ENCODE measurements at regions not wholly inside any gene's neighbourhood (a gene's known extent, or its start where the extent isn't known, plus 50 kb on each side); places are given as distances from the start of the nearest gene placed in this dataset.

DNA sequence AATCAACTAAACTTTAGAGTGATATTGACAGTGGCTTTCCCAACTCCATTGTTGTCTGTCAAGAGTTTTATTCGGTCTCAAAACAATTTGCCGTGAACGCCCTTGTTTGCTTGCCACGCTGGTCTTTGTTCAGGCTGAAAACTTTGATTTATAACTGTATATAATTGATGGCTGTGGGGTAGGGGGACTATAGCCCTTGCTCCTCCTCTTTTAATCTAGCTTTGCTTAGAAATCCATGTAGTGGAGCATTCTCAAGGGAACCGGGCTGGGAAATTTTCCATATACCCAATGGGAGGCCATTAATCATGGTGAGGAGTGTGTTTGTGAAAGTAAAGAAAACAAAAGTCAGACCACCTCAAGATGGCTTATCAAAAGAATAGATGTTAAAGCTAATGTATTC lies 339.8 kb upstream of the RARB start (continued):
- TF ChIP-seq REST (IDR thresholded peaks at IDR 0.05) (no peak), JUN (IDR thresholded peaks at IDR 0.05) (no peak), CBX2 (IDR thresholded peaks at IDR 0.05; ENCODE audit: borderline replicate concordance, low read depth) (no peak), JUNB (IDR thresholded peaks at IDR 0.05) (no peak)

- 56% methylated on average over 6 of the region's 6 CpGs for WGBS (ENCODE audit: missing lambda C conversion rate)
- Histone ChIP-seq H3K4me3 (no peak overlapping the region), H3K4me1 (no peaks in the 10 kb centered on the region), H3K27ac (no peak overlapping the region), H3K4me2 (no peak overlapping the region), H3K9me3 (no peaks in the 10 kb centered on the region)
- CTCF ChIA-PET = interaction anchor here (1.1 kb wide), 1 partner anchor 22 kb away, joined by 4 read pairs; no protein-coding TSS in a partner anchor
- no peak for DNase-seq (ENCODE audit: low read depth in 1 of 2, low spot score in 1 of 2)
- ATAC-seq = no peak
- POLR2A ChIA-PET = no interaction called here
- TF ChIP-seq SREBF2 (IDR thresholded peaks at IDR 0.05) = no peak
- no peak for TF ChIP-seq KDM5A (IDR thresholded peaks at IDR 0.05)
- TF ChIP-seq PBX3 (IDR thresholded peaks at IDR 0.05) = no peak
- no peak for TF ChIP-seq TP53 (CRISPR knock-in tag; IDR thresholded peaks at IDR 0.05)
- TF ChIP-seq HOXB13 (CRISPR knock-in tag; IDR thresholded peaks at IDR 0.05; ENCODE audit: low read depth) = no peak
- TF ChIP-seq ZSCAN20 (CRISPR knock-in tag; IDR thresholded peaks at IDR 0.05) = no peak
- no peak for TF ChIP-seq ZNF302 (CRISPR knock-in tag; IDR thresholded peaks at IDR 0.05)
- TF ChIP-seq BCL3 (IDR thresholded peaks at IDR 0.05) = no peak
- no peak for TF ChIP-seq BHLHE40 (IDR thresholded peaks at IDR 0.05; ENCODE audit: low read depth, low read length)
- no peak for TF ChIP-seq GATA3 (IDR thresholded peaks at IDR 0.05; ENCODE audit: borderline replicate concordance)
- no peak for TF ChIP-seq SMC3 (IDR thresholded peaks at IDR 0.05)
- TF ChIP-seq KDM1A (IDR thresholded peaks at IDR 0.05; ENCODE audit: low read depth) = no peak
- TF ChIP-seq HDAC2 (IDR thresholded peaks at IDR 0.05) = no peak
- no peak for TF ChIP-seq PHF8 (IDR thresholded peaks at IDR 0.05; ENCODE audit: borderline replicate concordance, low read depth)
- TF ChIP-seq NPAS2 (CRISPR knock-in tag; IDR thresholded peaks at IDR 0.05; ENCODE audit: borderline replicate concordance) = no peak
- TF ChIP-seq POLR2A (IDR thresholded peaks at IDR 0.05; ENCODE audit: low read length) = no peak
- TF ChIP-seq HEYL (CRISPR knock-in tag; IDR thresholded peaks at IDR 0.05) = no peak
- no peak for TF ChIP-seq MAZ (IDR thresholded peaks at IDR 0.05; ENCODE audit: borderline replicate concordance, low read depth, low read length)
- no peak for TF ChIP-seq ATOH8 (CRISPR knock-in tag; IDR thresholded peaks at IDR 0.05; ENCODE audit: low read depth)
- TF ChIP-seq NFE2L2 (conservative IDR thresholded peaks at IDR 0.05; ENCODE audit: low read length) = no peak
- no peak for FAIRE-seq
Observed at GRCh38 chr3:25090698-25091453, 337.2 kb upstream of the RARB start.
